Breast epithelium (tissue), 4 donors: ENCODE measurements at regions not wholly inside any gene's neighbourhood (a gene's known extent, or its start where the extent isn't known, plus 50 kb on each side); places are given as distances from the start of the nearest gene placed in this dataset.

ENCODE experiments used
- DNase-seq, 2 donors: peaks; one replicate each; pipeline ENCODE4 v3.0.0-alpha.2; 2019; ENCODE audit warnings: low spot score in 2 of 2
- H3K27ac ChIP-seq, 2 donors: fragments of 200-600 bp; sonication (generic) in 1 of 2; one replicate each; pipeline ENCODE4 v1.5.1; 2016 to 2019; ENCODE audit warnings: mild to moderate bottlenecking in 1 of 2
- H3K27me3 ChIP-seq, 2 donors: fragments of 200-600 bp; sonication (generic) in 1 of 2; one replicate each; pipeline versions ENCODE4 v1.5.1 to v1.6.0; 2017 to 2019; ENCODE audit warnings: control low read depth in 1 of 2, mild to moderate bottlenecking in 1 of 2
- H3K36me3 ChIP-seq: fragments of 200-600 bp; one replicate; pipeline ENCODE4 v1.5.1; 2019
- H3K4me1 ChIP-seq, 2 donors: fragments of 200-600 bp; sonication (generic); one replicate each; pipeline ENCODE4 v1.5.1; 2016 to 2019; ENCODE audit warnings: control low read depth in 1 of 2
- H3K4me3 ChIP-seq, 3 donors: fragments of 200-600 bp; sonication (generic); 1 replicate in 2 of 3; 2 replicates in 1 of 3; pipeline ENCODE4 v1.5.1; 2016 to 2019; ENCODE audit warnings: mild to moderate bottlenecking in 3 of 3, moderate library complexity in 2 of 3
- H3K9me3 ChIP-seq, 2 donors: fragments of 200-600 bp; sonication (generic) in 1 of 2; one replicate each; pipeline ENCODE4 v1.5.1; 2016 to 2019; ENCODE audit warnings: control low read depth in 1 of 2
- CTCF ChIP-seq, 3 donors: fragments of 450-650 bp; IDR thresholded peaks; one replicate each; pipeline ENCODE4 v1.5.1; 2016 to 2017; ENCODE audit warnings: antibody characterized with exemption in 3 of 3, mild to moderate bottlenecking in 3 of 3, moderate library complexity in 3 of 3
- POLR2A ChIP-seq: fragments of 450-650 bp; IDR thresholded peaks from one replicate; pipeline ENCODE4 v1.6.1; 2016; ENCODE audit warnings: antibody characterized with exemption, mild to moderate bottlenecking, moderate library complexity
- POLR2AphosphoS5 ChIP-seq, 3 donors: sonication (generic); formaldehyde crosslinking; IDR thresholded peaks; one replicate each; pipeline ENCODE4 v1.6.1; 2017; ENCODE audit warnings: antibody characterized with exemption in 3 of 3
- intact Hi-C: fragments of 100-400 bp; cut with DNase I; formaldehyde crosslinking; loops from one replicate; pipeline ENCODE4 v1.15.1; 2023; ENCODE audit warnings: low total_unique reads

GRCh38 chr11:71055925-71056324 lies 196.5 kb downstream of the SHANK2 start:
- TF ChIP-seq POLR2AphosphoS5 (IDR thresholded peaks at IDR 0.05) (no peak), CTCF (IDR thresholded peaks at IDR 0.05) (no peak), POLR2A (no peak)
- intact Hi-C loops: no loop called here
- Histone ChIP-seq H3K27ac (no peak overlapping the region), H3K36me3 (no peaks in the 10 kb centered on the region), H3K4me3 (no peak overlapping the region), H3K27me3 (no peaks in the 10 kb centered on the region), H3K9me3 (no peaks in the 10 kb centered on the region), H3K4me1 (no peaks in the 10 kb centered on the region)
- no peak for DNase-seq
